NCI-H524 (cell line): ENCODE measurements at regions not wholly inside any gene's neighbourhood (a gene's known extent, or its start where the extent isn't known, plus 50 kb on each side); places are given as distances from the start of the nearest gene placed in this dataset.
A peak's percentile ranks its signal among the peaks of the same experiment; 100 is the strongest.

ENCODE experiments used
- DNase-seq, 2 experiments: peaks; one replicate each; lab custom pipeline; 2025; lab: John Stamatoyannopoulos, UW

GRCh38 chr1:55539652-55540512 lies 324.7 kb upstream of the USP24 start:
- DNase-seq, result no peak

- no peak for DNase-seq
These were observed 323.3 kb upstream of the USP24 start for GRCh38 chr1:55538428-55538827.

- DNase-seq, result no peak
These were observed 321.3 kb upstream of the USP24 start for GRCh38 chr1:55536545-55536865.

DNA sequence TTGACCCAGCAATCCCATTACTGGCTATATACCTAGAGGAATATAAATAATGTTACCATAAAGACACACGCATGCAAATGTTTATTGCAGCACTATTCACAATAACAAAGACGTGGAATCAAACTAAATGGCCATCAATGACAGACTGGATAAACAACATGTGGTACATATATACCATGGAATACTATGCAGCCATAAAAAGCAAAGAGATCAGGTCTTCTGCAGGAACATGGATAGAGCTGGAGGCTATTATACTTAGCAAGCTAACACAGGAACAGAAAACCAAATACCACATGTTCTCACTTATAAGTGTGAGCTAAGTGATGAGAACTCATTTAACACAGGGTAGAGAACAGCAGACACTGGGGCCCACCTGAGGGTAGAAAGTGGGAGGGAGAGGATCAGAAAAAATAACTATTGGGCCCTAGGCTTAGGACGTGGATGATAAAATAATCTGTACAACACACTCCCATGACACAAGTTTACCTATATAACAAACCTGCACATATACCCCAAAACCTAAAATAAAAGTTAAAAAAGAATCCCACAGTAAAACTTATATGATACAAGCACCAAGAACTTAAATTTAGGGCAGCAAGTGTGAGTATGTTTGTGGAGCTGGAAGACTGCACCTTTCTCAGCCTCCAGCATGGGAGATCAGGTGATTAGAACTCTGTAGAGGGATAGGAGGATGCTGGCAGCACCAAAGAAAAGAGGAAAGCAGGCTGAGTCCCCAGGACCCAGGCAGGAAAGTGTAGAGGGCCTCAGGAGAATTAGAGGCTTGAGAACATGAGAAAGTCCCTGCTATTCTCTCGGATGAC lies 320.8 kb upstream of the USP24 start:
- no peak for DNase-seq

DNA sequence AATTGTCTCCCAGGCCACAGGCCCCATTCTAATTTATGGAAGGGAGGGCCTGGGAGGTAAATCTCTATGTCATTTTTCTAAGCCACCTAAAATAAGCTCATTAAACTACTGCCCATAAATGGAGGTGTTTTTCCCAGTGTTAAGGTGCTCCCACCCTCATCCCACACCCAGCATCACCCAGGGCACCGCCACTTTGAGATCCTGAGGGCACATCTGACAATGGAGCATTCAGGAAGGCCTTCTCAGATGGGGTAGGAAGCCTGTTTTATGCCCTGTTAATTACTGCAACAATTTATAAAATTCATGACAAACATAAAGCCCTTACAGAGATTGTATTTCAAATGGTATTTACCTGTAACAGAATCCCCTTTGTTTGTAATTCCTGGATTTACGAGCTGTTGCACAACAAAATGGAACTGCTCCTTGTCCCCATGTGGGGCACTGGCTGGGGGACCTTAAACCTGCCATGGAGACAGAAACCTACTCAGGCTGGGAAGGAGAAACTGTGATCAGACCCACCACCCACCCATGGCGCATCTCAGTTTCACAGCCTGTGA lies 319.5 kb upstream of the USP24 start:
- no peak for DNase-seq

DNA sequence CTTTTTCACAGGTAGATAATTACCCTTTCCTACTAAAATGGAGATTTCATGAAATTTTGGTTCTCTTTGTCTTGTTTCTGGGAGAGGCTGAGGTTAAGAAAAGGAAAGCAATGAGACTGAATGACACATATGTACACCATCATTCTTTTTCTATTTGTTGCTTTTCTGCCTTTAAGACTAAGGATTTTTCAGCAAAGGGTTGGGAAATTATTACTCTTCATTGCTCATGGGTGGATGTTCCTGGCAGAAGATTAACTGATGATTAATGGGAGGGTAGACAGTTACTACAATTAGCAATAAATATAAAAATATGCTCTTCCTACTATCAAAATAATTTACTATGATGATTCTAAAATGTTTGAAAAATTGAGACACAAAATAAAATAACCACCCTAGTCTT lies 316.5 kb upstream of the USP24 start:
- DNase-seq, result no peak

DNA sequence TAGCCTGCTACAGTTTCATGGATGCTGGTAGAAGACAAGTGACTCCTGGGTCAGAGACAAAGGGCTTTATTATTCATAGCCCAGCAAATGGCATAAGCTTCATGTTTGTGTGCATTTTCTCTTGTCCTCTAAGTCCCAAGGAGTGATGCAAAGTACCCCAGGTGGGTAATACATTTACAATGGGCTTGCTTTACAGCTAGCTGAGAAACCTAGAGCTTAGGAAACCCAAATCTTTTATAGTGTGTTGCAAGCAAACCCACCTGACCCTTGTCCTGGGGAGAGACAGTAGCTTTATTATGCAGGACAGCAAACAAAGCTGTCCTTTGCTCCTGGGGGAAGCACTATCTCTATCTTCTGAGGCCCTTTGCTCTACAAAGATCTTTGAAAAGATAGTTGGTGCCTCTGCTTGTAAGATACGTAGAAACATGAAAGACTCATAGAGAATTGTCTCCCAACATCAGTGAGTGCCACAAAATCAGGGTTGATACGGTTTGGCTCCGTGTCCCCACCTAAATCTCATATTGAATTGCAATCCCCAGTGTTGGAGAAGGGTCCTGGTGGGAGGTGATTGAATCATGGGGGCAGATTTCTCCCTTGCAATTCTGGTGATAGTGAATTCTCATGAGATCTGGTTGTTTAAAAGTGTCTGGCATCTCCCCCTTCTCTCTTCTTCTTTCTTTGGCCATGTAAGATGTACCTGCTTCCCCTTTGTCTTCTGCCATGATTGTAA lies 315.8 kb upstream of the USP24 start:
- no peak for DNase-seq

DNA sequence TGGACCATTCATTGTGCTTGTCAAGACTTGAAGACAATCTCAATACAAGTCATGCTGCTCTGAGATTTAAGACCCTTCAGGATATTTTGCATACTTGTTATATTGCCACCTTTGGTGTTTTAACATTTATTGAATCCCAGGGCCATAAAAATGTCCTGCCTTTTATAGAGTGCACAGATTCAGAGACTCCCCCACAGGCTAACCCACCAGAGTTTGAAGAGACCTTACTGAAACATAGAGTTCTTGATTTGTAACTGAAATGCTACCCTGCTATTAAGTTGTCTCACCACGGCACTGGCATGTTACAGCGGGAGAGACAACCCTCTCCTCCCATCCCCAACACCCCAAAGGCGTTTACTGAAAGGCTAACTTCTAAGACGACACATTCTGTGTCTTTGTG lies 313.9 kb upstream of the USP24 start:
- DNase-seq, result no peak

DNA sequence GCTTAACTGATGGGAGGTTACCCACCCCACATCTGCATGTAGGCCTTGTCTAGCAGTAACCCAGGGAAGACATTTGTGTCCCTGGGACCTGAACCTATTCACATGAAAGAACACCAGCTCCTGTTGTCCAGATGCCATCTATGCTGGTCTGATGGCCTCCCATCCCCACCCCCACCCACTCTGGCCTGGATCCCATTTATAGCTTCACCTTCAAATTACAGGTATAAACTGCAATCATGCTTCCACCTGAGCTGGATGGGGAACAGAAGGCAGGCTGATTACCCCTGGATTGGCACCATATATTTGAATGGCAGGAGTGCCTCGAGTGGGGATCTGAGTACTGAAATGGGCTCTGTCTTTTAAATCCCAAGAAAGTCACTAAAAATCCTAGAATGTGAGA lies 312.7 kb upstream of the USP24 start:
- DNase-seq, result no peak

- peak; percentile 84 to 93 for DNase-seq
These were observed 311.6 kb upstream of the USP24 start for GRCh38 chr1:55526716-55527115.

DNA sequence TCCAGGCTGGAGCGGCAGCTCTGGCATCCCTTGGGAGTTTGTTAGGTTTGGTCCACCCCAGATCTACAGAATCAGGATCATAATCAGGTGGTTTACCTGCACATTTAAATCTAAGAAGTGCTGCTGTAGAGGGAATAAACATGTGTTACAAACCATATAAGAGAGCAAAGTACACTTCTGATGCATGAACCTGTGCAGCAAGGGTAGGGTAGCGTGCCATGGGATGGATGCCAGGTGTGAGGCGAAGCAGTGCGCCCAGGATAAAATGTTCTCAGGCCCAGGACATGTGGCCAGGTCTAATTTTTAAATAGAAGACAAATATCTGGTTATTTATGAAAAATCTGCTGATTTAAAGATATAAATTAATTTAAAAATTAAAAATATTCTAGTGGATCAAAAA lies 308.8 kb upstream of the USP24 start:
- no peak for DNase-seq

DNA sequence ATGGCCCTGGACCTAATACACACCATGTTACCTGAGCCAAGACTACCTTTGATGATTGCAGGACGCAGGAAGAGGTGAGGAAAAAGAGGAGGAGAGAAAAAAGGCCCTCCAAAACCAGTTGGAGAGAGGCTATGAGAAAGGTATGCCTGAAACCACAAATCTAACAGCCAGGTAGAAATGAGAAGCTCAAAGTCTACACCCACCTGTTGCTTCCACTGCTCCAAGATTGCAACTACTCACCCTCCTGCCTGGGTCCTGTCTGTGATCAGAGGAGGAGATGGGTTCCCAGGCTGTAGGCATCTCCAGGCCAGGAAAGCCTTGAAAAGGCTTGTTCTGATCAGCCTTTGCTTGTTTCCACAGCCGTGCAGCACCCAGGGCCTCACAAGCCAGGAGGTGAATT lies 307.8 kb upstream of the USP24 start:
- DNase-seq, result no peak

GRCh38 chr1:55522353-55522903 lies 307.3 kb upstream of the USP24 start:
- DNase-seq, result no peak

DNA sequence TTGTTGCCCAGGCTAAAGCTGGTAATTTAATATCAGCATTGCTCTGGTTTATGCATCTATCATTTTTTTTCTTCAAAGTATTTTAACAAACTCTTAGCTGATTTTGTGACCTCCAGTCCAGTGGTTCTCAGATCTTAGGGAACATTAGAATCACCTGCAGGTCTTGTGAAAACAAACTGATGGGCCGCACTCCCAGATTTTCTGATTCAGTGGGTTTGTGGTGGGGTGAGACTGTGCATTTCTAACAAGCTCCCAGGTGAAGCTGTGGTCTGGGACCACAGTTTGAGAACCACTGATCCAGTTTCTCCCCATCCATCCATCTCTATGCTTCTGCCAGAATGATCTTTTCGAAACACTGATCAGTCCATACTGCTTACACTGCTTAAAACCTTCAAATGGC lies 305.7 kb upstream of the USP24 start:
- DNase-seq, result no peak

DNA sequence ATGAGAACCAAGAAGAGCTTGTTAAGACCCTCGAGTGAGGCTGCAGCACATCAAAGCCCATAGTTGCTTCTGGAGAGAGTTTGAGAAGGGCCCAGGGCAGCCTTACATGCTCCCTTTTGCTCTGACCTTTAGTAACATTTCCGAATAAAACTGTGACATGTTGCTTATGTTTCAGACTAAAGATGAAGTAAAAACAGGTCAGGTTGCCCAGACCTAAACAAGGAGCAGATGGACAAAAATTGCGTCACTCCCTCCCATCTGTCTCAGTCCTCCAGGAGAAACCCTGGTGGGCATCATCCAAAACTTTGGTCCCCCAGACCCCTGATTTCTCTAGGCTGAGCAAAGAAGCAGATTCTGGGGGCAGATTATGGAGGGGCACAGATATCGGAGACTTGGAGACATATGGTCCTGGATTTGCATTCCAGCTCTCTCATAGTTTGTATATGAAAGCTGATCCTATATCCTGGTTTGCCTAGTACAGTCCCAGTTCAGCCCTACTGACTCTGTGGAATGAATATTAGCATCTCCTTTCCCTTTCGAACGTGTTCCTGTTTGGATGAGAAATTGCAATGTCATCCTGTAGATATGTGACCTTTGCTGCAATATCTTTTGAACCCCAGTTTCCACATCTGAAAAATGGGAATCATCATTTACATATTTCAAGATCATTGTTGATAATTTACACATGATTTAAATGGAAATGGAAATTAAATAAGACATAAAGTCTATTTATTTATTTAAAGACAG lies 304.9 kb upstream of the USP24 start:
- peak; percentile 82 to 91 for DNase-seq

DNA sequence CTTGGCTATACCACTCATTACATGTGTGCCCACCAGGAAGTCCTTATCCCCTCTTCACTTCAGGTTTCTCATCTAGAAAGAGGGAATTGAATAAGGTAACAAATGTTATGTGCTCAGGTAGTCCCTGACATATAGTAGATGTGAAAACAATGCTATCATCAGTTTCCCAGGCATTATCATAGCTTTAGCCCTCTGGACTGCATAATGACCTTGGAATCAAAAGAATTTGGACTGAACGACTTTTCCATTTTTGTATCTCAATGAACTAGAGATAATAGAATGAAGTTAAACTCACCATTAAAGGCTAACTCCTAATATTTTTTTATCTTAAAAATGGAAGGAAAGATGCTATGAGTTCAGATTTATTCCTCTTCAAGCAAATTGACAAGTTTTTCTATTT lies 304.1 kb upstream of the USP24 start:
- DNase-seq, result no peak

- no peak for DNase-seq
These were observed 301.9 kb upstream of the USP24 start for GRCh38 chr1:55517036-55517435.

GRCh38 chr1:55514571-55514970 lies 299.4 kb upstream of the USP24 start:
- DNase-seq, result peak; percentile 13 to 50

DNA sequence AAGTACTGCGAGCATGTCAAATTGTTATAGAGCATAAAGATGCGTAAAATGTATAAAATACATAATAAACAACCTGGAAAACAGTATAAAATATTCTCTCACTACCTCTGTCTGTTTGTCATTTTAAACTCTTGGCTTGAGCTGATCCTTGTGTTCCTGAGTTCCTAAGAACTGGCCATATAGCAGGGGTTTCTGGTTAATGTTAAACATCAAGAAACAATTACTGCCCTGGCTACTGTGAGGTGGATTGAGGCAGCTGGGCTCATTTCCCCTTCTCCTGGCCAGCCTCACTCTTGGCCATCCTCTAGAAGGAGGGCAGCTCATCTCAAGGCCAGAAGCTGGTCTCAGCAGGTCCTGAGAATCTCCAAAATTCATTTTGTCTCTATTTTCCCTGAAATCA lies 297.3 kb upstream of the USP24 start:
- no peak for DNase-seq

GRCh38 chr1:55507578-55507931 lies 292.4 kb upstream of the USP24 start:
- no peak for DNase-seq

- no peak for DNase-seq
These were observed 291.8 kb upstream of the USP24 start for GRCh38 chr1:55506740-55507577.
